Brain microvascular endothelial cell (primary cell): ENCODE measurements at regions not wholly inside any gene's neighbourhood (a gene's known extent, or its start where the extent isn't known, plus 50 kb on each side); places are given as distances from the start of the nearest gene placed in this dataset.

Source experiments
- DNase-seq: peaks from one replicate; pipeline ENCODE4 v3.0.0-alpha.2; 2020
- H3K27ac ChIP-seq: fragments of 250-450 bp; sonication (Bioruptor Pico); 2 replicates; pipeline ENCODE4 v1.5.1; 2020; ENCODE audit warnings: mild to moderate bottlenecking, moderate library complexity
- H3K27me3 ChIP-seq: fragments of 250-450 bp; sonication (Bioruptor Pico); replicated peaks from 2 replicates; pipeline ENCODE4 v1.5.1; 2020; ENCODE audit warnings: mild to moderate bottlenecking
- H3K36me3 ChIP-seq: fragments of 250-450 bp; sonication (Bioruptor Pico); replicated peaks from 2 replicates; pipeline ENCODE4 v1.5.1; 2020; ENCODE audit warnings: mild to moderate bottlenecking
- H3K4me3 ChIP-seq: 2 replicates; pipeline ENCODE4 v1.5.1; 2011; ENCODE audit warnings: low read depth, mild to moderate bottlenecking, control low read depth, low read length, moderate library complexity
- CTCF ChIP-seq: IDR thresholded peaks from 2 replicates; pipeline ENCODE4 v1.5.1; 2011; ENCODE audit warnings: low read depth, mild to moderate bottlenecking, moderate library complexity, low read length, control low read depth, inconsistent platforms; ENCODE audit errors: missing control alignments
- in situ Hi-C: cut with HindIII; loops from 2 replicates; pipeline ENCODE4 v1.10.0; 2017; ENCODE audit warnings: low sequenced_read_pairs, low pct_ligation_motif_present

- Histone ChIP-seq H3K4me3 (no peak overlapping the region), H3K36me3 (no peaks in the 10 kb centered on the region), H3K27ac (no peak overlapping the region), H3K27me3 (no peaks in the 10 kb centered on the region)
- TF ChIP-seq CTCF = no peak
- in situ Hi-C loops = no loop called here
- DNase-seq = peak; percentile 24
Measured at GRCh38 chr2:12607971-12608370, 108.8 kb upstream of the TRIB2 start.

- in situ Hi-C loops = no loop called here
- DNase-seq = no peak
- H3K36me3 ChIP-seq = no peaks in the 10 kb centered on the region
- no peak overlapping the region for H3K4me3 ChIP-seq
- no peak for TF ChIP-seq CTCF
- H3K27me3 ChIP-seq = no peaks in the 10 kb centered on the region
- no peak overlapping the region for H3K27ac ChIP-seq
Measured at GRCh38 chr2:12610314-12610713, 106.4 kb upstream of the TRIB2 start.

- in situ Hi-C loops = no loop called here
- Histone ChIP-seq H3K4me3 (no peak overlapping the region), H3K27me3 (no peaks in the 10 kb centered on the region), H3K36me3 (no peaks in the 10 kb centered on the region), H3K27ac (no peak overlapping the region)
- TF ChIP-seq CTCF = no peak
- no peak for DNase-seq
Measured at GRCh38 chr2:12612168-12612567, 104.6 kb upstream of the TRIB2 start.

GRCh38 chr2:12612671-12613070 is 104.1 kb upstream of the TRIB2 start:
- DNase-seq = no peak
- Histone ChIP-seq H3K27me3 (no peaks in the 10 kb centered on the region), H3K27ac (no peak overlapping the region), H3K36me3 (no peaks in the 10 kb centered on the region), H3K4me3 (no peak overlapping the region)
- TF ChIP-seq CTCF = no peak
- in situ Hi-C loops = no loop called here

- H3K36me3 ChIP-seq = no peaks in the 10 kb centered on the region
- in situ Hi-C loops = no loop called here
- no peak overlapping the region for H3K27ac ChIP-seq
- H3K4me3 ChIP-seq = no peak overlapping the region
- DNase-seq = no peak
- no peak for TF ChIP-seq CTCF
- no peaks in the 10 kb centered on the region for H3K27me3 ChIP-seq
Measured at GRCh38 chr2:12613137-12613835, 103.5 kb upstream of the TRIB2 start.

- no peak for TF ChIP-seq CTCF
- Histone ChIP-seq H3K36me3 (no peaks in the 10 kb centered on the region), H3K27ac (no peak overlapping the region), H3K4me3 (no peak overlapping the region), H3K27me3 (no peaks in the 10 kb centered on the region)
- in situ Hi-C loops = no loop called here
- DNase-seq = no peak
Measured at GRCh38 chr2:12615509-12615908, 101.2 kb upstream of the TRIB2 start.
